ENCODE measurements at regions not wholly inside any gene's neighbourhood (a gene's known extent, or its start where the extent isn't known, plus 50 kb on each side); places are given as distances from the start of the nearest gene placed in this dataset.

DNA sequence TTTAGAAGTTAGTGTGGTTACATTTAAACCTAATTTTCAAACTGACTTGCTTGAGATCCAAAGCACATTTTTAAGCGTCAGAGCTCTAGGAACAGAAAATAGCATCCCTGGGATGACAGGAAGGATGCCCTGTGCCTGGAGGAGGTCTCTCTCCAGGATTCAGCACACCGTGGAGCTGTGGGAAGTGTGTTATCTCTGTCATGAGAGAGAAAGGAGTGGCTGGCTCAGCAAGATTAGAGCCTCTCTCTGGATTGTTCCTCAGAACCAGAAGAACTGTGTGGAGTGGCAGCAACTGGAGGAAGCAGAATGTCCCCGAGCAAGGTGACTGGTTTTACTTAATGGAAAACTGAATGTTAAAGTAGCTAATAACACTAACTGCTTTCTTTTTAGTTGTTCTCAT, 233.6 kb upstream of the TGFBR2 start:
- no peak for DNase-seq

DNA sequence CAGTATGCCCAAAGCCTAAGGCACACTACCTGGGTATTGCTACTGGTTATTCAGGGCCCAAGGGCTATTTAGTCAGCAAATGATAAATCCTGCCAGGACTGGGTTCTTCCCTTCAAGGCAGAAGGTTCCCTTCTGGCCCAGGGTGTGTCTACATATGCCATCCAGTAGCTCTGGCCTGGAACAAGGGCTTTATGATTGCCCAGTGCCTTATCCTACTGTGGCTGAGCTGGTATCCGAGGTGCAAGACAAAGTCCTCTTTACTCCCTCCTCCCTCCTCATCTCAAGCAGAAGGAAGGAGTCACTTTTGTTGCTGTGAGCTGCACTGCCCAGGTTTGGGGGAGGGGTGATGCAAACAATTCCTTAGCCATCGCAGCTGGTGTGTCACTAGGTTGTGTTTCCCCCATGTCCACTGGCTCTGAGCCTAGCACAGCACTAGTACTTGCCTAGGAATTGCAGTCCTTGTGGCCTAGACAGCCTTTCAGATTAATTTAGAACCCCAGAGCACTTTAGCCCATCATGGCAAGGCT, 221.8 kb upstream of the TGFBR2 start:
- DNase-seq: no peak

DNA sequence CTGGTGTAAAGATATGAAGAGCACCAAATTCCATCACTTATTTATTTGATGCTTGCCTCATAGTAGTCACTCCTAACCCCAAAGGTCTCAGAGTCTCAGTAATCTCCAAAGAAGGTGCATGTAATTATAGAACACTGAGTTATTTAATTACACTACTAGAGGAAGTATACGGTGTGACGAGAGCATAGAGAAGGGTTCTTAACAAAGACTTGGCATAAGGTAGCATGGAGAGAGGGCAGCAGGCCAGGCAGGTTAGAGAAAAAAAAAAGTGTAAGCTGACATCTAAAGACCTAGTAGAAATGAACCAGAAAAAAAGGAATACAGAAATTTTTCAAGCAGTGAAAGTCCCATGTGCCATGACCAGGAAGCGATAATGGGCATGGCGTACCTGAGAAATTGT, 213.3 kb upstream of the TGFBR2 start:
- no peak for DNase-seq

DNA sequence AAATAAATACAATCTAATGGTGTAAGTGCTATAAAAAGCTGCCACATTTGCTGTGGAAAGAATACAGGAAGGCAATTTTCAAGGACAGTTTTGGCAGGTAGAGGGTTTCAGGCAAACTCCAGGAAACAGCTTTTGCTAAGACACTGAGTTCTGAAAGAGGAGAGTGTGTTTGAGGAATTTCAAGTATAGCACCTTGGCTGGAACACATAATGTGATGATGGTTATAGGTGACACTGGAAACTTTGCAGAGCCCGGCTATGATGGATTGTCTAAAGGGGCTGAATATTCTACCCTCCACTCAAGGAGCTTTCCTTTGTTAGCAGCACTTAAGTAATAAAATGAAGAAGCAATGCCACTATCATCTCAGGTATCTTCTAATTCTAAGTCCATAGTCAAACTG, 209.4 kb upstream of the TGFBR2 start:
- DNase-seq: no peak

GRCh38 chr3:30399394-30400181, 206.8 kb upstream of the TGFBR2 start:
- no peak for DNase-seq

GRCh38 chr3:30400926-30401325, 205.5 kb upstream of the TGFBR2 start:
- no peak for DNase-seq

DNA sequence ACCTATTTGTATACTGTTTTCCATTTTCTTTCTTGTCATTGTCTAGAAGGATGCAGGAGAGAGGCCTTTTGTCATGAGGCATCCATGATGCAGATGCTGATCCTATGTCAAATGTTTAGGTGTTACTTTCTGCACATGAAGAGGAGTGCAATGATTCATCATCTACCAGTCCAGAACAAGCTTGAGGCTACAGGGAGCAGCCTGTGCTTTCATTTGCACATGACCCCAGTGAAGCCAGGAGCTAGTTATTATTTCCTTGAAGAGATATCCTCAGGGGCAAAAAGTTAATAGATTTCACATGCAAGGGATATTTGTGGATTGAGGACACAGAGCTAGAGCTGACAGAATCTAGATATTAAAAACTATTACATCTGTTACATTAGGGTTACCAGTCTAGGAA, 204.4 kb upstream of the TGFBR2 start:
- DNase-seq: no peak

DNA sequence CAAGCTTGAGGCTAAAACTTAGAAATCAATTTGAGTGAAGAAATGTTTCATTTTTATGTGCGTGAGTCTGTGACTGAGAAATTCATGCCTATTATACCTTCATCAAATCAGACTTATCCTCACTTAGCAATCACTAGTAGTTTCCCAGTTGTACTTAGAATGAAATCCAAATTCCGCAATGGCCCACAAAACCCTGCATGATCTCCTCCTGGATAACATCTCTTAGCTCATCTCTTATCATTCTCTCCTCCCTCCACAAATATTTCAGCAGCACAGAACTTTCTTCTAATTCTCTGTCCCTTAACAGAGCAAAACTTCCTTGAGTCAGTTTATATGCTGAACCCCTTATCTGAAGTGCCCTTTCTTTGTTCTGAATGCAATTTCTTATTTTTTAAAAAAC, 198.8 kb upstream of the TGFBR2 start:
- no peak for DNase-seq

DNA sequence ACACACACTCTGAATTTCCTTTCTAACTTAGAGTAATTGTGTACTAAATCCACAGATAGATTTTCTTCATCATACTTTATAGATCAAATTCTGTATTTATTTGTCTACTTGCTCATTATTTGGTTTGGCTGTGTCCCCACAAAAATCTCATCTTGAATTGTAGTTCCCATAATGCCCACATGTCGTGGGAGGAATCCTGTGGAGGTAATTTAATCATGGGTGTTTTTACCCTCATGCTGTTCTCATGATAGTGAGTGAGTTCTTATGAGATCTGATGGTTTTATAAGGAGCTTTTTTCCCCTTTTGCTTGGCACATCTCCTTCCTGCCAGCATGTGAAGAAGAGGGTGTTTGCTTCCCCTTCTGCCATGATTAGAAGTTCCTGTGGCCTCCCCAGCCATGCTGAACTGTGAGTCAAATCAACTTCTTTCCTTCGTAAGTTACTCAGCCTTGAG, 198.3 kb upstream of the TGFBR2 start:
- DNase-seq: no peak

GRCh38 chr3:30418443-30418842, 188.0 kb upstream of the TGFBR2 start:
- no peak for DNase-seq

GRCh38 chr3:30421266-30421665, 185.1 kb upstream of the TGFBR2 start:
- no peak for DNase-seq

- DNase-seq: no peak
These were observed 180.0 kb upstream of the TGFBR2 start for GRCh38 chr3:30426293-30426993.

DNA sequence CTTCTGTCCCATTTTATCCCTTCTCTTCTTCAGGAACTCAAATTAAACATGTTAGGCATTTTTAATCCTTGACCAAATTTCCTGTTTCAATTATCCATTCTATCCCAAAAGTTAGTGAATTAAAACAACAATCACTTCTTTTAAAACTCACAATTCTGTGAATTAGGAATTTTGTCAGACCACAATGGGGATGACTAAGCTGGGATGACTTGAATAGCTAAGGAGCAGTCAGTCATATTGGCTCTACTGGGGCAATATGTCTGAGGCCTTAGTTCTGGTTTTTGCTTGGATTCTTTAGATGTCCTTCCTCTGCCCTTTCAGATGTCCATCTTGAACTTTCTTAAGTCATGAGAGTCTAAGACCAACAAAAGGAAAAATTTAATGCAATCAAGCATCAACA, 178.2 kb upstream of the TGFBR2 start:
- no peak for DNase-seq

- no peak for DNase-seq
These were observed 170.5 kb upstream of the TGFBR2 start for GRCh38 chr3:30435861-30436331.

GRCh38 chr3:30437171-30437601, 169.2 kb upstream of the TGFBR2 start:
- no peak for DNase-seq

GRCh38 chr3:30438126-30438525, 168.3 kb upstream of the TGFBR2 start:
- no peak for DNase-seq

GRCh38 chr3:30439451-30440053, 166.8 kb upstream of the TGFBR2 start:
- no peak for DNase-seq

DNA sequence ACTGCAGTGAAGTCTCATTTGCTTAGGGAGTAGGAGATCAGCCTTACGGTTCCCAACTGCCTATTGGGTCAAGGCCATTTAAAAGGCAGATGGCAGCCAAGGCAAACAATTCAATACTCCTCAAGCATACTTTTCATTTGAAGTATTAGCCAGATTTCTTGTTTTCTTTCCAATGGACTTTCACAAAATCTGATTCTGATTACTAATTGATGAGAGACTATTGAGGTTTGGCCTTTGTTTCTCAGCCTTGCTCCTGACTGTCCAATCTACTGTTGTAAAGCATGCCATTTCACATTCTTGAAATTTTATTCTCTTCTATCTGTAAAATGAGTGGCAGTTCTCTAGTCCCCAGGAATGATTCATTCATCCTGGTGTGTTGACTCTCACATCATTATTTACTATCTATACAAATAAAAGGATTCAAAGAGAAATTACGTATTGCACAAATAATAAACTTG, 166.2 kb upstream of the TGFBR2 start:
- no peak for DNase-seq

DNA sequence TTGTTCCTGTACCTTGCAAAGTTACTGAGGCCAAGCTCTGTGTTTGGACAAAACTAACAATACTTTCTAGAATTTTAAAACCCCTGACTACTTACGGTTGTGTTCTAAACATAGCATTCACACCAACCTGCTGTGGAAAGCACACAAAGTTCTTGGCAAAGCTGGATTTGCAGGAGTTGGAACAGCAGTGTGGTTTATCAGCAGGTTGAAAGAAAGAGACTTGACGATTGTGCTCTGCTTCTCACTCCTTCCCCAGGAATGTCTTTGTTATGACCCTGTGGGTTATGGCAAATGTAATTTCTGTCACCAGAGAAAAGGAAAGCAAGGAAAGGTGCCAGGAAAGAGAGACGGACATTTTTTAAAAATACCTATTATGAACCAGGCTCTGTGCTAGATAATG, 165.5 kb upstream of the TGFBR2 start:
- no peak for DNase-seq

DNA sequence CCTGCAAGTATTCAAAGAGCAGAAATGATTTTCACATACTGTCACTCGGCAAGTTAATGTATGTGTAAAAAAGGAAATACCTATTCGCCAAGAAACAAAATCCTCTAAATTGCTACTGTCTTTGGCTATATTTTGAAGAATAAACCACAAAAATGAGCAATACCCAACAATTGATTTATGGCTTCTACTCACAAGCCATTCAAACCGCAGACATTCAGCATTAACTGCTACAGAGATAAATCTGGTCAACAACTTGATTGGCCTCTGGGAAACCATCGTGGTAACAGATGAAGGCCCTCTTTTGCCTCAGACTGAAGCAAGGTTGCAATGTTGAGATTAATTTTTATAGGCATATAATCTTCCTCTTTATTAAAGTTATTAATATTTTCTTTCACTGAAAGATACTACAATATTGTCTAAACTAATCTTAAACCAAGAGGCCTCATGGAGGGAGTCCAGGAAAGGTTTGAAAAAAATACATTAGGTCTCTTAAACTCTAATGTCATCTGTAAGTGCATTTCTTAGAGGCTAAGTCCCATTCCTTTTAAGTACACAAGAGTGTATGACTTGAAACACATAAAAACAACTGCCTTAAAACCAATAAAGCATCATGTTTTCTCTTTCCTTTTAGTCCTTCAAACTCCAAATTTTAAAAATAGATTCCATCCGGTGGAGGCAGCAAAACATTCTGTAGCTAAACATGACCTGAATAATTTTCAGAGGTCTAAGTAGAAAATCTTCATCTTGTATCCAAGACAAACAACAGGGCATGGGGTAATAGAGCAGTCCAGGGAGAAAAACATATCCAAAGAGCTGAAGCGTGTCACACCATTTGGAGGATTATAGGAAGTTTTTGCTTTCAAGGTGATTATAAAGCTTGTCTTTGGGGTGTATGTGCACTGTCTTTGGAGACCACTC, 162.4 kb upstream of the TGFBR2 start:
- no peak for DNase-seq

- DNase-seq: no peak
These were observed 157.7 kb upstream of the TGFBR2 start for GRCh38 chr3:30448450-30449289.

DNA sequence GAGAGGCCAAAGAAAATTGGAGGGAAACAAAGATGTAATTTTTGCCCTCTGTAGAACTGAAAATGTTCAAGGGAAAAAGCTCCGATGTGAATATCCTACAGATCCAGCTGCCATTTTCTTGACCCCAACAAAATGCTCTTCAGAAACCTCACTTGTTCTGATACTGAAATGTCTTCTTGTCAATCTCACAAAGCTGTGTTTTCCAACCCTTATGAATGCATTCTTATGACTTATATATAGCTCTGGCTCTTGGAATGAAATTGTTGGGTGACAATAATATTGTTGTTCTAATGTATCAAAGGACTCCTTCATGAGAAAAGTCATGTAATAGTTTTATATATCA, 157.1 kb upstream of the TGFBR2 start:
- no peak for DNase-seq
